Body of pancreas (tissue), 4 donors: ENCODE measurements at regions not wholly inside any gene's neighbourhood (a gene's known extent, or its start where the extent isn't known, plus 50 kb on each side); places are given as distances from the start of the nearest gene placed in this dataset.

Experiments used
- ATAC-seq: fragments of 150-250 bp; one replicate; pipeline ENCODE4 v1.9.1; 2016
- DNase-seq, 4 donors: peaks; one replicate each; pipeline ENCODE4 v3.0.0-alpha.2; 2019
- H3K27ac ChIP-seq, 4 donors: fragments of 200-600 bp; sonication (generic); 1 replicate in 3 of 4; 2 replicates in 1 of 4; pipeline versions ENCODE4 v1.5.1 to v1.6.1; 2016 to 2019; ENCODE audit warnings: mild to moderate bottlenecking in 1 of 4, mixed read lengths in 1 of 4, moderate library complexity in 1 of 4
- H3K27me3 ChIP-seq, 2 donors: fragments of 200-600 bp; sonication (generic); one replicate each; pipeline ENCODE4 v1.6.0; 2016; ENCODE audit warnings: mild to moderate bottlenecking in 1 of 2
- H3K36me3 ChIP-seq, 2 donors: fragments of 200-600 bp; sonication (generic); replicated peaks in 1 of 2; 2 replicates each; pipeline ENCODE4 v1.5.1; 2016; ENCODE audit warnings: low read depth in 2 of 2; ENCODE audit not compliant: insufficient read depth in 1 of 2
- H3K4me1 ChIP-seq: fragments of 200-600 bp; sonication (generic); one replicate; pipeline ENCODE4 v1.6.0; 2016
- H3K4me3 ChIP-seq, 2 donors: fragments of 200-600 bp; sonication (generic); 1 replicate in 1 of 2; 2 replicates in 1 of 2; pipeline ENCODE4 v1.5.1; 2016 to 2019
- H3K9me3 ChIP-seq, 3 donors: fragments of 200-600 bp; sonication (generic); 1 replicate in 2 of 3; 2 replicates in 1 of 3; pipeline ENCODE4 v1.5.1; 2016
- CTCF ChIP-seq, 7 experiments: fragments of 450-650 bp in 4 of 7; fragments of 200-600 bp in 3 of 7; sonication (generic) in 3 of 7; IDR thresholded peaks; one replicate each; pipeline ENCODE4 v1.5.1; 2016 to 2019; ENCODE audit warnings: antibody characterized with exemption in 7 of 7
- POLR2A ChIP-seq, 3 donors: fragments of 450-650 bp; IDR thresholded peaks; one replicate each; pipeline ENCODE4 v1.6.1; 2016; ENCODE audit warnings: antibody characterized with exemption in 3 of 3, mild to moderate bottlenecking in 2 of 3
- WGBS, 2 donors: methylation state at CpG; one replicate each; pipeline ENCODE4 v1.1.5; 2017; 5-methylcytosine and 5-hydroxymethylcytosine counted together
- intact Hi-C: fragments of 100-400 bp; cut with DNase I; formaldehyde crosslinking; loops from one replicate; pipeline ENCODE4 v1.15.1; 2023

DNA sequence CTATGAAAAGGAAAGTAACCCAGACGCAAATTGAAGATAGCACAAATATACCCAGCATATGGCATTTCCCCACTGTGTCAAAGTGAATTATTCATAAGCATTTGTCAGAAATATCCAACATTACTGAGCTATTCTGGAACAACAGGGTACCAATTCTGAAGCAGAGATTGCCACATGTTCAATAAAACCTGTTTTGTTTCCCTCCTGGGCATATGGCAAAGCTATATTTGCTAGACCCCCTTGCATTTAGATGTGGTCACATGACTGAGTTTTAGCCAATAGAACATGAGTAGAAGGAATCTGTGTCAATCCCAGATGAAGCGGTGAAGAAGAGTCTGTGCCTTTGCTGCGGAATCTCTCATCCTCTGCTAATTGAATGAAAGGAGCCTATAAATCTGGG lies 296.4 kb upstream of the DLGAP1 start:
- no peak for ATAC-seq
- no peak overlapping the region for H3K4me3 ChIP-seq
- no peak for TF ChIP-seq POLR2A (IDR thresholded peaks at IDR 0.05)
- TF ChIP-seq CTCF (IDR thresholded peaks at IDR 0.05) = no peak
- H3K27me3 ChIP-seq = no peaks in the 10 kb centered on the region
- H3K4me1 ChIP-seq = no peaks in the 10 kb centered on the region
- no peak overlapping the region for H3K27ac ChIP-seq
- intact Hi-C loops = no loop called here
- DNase-seq = no peak
- H3K36me3 ChIP-seq = no peaks in the 10 kb centered on the region
- no peaks in the 10 kb centered on the region for H3K9me3 ChIP-seq
- WGBS, 2 donors = 70% methylated on average over 3 of the region's 3 CpGs

DNA sequence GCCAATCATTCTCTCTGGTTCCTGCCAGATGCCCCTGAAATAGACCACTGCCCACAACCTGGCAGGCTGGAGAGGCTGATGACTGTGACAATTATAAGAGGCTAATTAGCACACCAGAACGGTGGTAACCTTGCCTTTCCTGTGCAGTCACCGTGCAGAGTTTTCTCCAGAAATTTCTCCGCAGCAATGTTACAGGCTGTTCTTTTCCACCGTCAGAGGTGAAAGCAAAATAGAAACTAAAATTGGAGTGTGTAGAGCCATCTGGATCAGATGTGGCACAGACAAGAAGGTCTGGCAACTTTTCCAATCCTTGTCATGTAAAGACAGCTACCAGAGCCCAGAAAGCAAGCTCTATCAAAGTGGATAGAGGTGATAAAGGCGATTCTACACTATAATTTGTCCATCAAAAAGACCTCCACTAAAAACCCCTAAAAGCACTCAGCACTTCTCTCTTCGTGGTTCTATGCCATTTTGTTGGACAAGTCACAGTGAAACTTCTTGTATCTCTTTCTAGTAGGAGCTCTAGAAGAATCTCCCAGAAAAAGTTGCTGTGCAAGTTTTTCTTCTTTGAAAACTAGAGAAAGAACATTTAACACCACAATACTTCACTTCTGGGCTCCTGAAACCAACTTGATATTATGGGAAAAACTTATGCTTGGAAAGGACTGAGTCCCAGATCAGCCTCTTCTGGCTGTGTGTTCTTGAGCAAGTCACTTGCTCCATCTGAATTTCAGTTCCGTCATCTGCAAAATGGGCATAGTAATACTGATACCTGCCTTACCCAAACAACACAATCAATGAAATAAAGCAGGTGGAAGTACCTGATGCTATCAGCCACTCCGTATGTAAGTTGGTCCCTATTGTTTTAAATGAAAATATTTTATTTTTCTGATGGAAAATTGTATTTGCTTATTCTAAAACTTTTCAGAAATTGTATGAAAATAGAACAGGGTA lies 295.6 kb upstream of the DLGAP1 start:
- Histone ChIP-seq H3K36me3 (no peaks in the 10 kb centered on the region), H3K9me3 (no peaks in the 10 kb centered on the region), H3K27me3 (no peaks in the 10 kb centered on the region), H3K27ac (no peak overlapping the region), H3K4me3 (no peak overlapping the region), H3K4me1 (no peaks in the 10 kb centered on the region)
- intact Hi-C loops = no loop called here
- 55 to 58% methylated on average over 8 of the region's 8 CpGs for WGBS, 2 donors
- ATAC-seq = no peak
- TF ChIP-seq CTCF (IDR thresholded peaks at IDR 0.05) (no peak), POLR2A (IDR thresholded peaks at IDR 0.05) (no peak)
- no peak for DNase-seq

- ATAC-seq = no peak
- no peak overlapping the region for H3K27ac ChIP-seq
- intact Hi-C loops = no loop called here
These were observed 293.9 kb upstream of the DLGAP1 start for GRCh38 chr18:4748975-4749374.

DNA sequence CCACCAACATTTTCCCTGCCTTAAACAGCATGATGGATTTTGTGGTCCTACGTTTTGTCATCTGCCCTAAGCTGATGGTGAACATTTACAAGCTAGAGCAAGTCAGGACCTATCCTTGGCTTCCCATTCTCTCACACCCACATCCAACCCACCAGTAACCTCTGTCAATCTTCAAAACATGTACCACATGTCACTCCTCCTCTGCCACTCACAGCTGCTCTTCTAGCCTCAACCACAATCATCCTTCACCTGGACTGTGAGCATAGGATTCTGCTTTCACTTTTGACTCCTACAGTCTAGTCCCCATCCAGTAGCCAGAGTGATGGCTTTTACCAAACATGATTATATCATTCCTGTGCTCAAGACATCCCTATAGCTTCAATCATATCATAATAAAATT lies 279.8 kb upstream of the DLGAP1 start:
- no peaks in the 10 kb centered on the region for H3K9me3 ChIP-seq
- H3K27ac ChIP-seq = no peak overlapping the region
- H3K27me3 ChIP-seq = no peaks in the 10 kb centered on the region
- ATAC-seq = no peak
- TF ChIP-seq CTCF (IDR thresholded peaks at IDR 0.05) = no peak
- no peak for TF ChIP-seq POLR2A (IDR thresholded peaks at IDR 0.05)
- intact Hi-C loops = no loop called here
- H3K36me3 ChIP-seq = no peaks in the 10 kb centered on the region
- no peak for DNase-seq
- H3K4me3 ChIP-seq = no peak overlapping the region
- no peaks in the 10 kb centered on the region for H3K4me1 ChIP-seq
- WGBS, 2 donors = 31 to 50% methylated on average over 1 of the region's 1 CpG

More at GRCh38 chr18:4748975-4749374, 293.9 kb upstream of the DLGAP1 start:
- H3K36me3 ChIP-seq = no peaks in the 10 kb centered on the region
- H3K9me3 ChIP-seq = no peaks in the 10 kb centered on the region
- DNase-seq = no peak
- WGBS, 2 donors = 31 to 33% methylated on average over 5 of the region's 5 CpGs
- no peaks in the 10 kb centered on the region for H3K27me3 ChIP-seq
- no peak overlapping the region for H3K4me3 ChIP-seq
- no peaks in the 10 kb centered on the region for H3K4me1 ChIP-seq
- no peak for TF ChIP-seq CTCF (IDR thresholded peaks at IDR 0.05)
- TF ChIP-seq POLR2A (IDR thresholded peaks at IDR 0.05) = no peak

- H3K27ac ChIP-seq = no peak overlapping the region
- H3K4me1 ChIP-seq = no peaks in the 10 kb centered on the region
- TF ChIP-seq POLR2A (IDR thresholded peaks at IDR 0.05) = no peak
- TF ChIP-seq CTCF (IDR thresholded peaks at IDR 0.05) = no peak
- no peak for ATAC-seq
- no peak for DNase-seq
- intact Hi-C loops = no loop called here
- no peaks in the 10 kb centered on the region for H3K36me3 ChIP-seq
- H3K27me3 ChIP-seq = no peaks in the 10 kb centered on the region
- H3K4me3 ChIP-seq = no peak overlapping the region
- H3K9me3 ChIP-seq = no peaks in the 10 kb centered on the region
- WGBS, 2 donors = 46 to 72% methylated on average over 2 of the region's 2 CpGs
These were observed 278.9 kb upstream of the DLGAP1 start for GRCh38 chr18:4734021-4734420.
